ENCODE measurements at regions not wholly inside any gene's neighbourhood (a gene's known extent, or its start where the extent isn't known, plus 50 kb on each side); places are given as distances from the start of the nearest gene placed in this dataset.

GRCh38 chr12:105945880-105946279 lies 192.9 kb downstream of the NUAK1 start:
- H3K4me1 Mint-ChIP-seq: no peaks in the 10 kb centered on the region
- H3K27me3 Mint-ChIP-seq: no peaks in the 10 kb centered on the region
- no peak for ATAC-seq (ENCODE audit: low read depth)
- intact Hi-C loops (cut with micrococcal nuclease): no loop called here
- POLR2A ChIA-PET: no interaction called here
- H3K9me3 Mint-ChIP-seq: peaks cover 7% of the 10 kb centered on the region
- no peak for TF ChIP-seq CTCF (IDR thresholded peaks at IDR 0.05)
- no peaks in the 10 kb centered on the region for H3K36me3 Mint-ChIP-seq (ENCODE audit: low read depth)
- no peak overlapping the region for H3K27ac Mint-ChIP-seq
- H3K4me3 Mint-ChIP-seq: no peak overlapping the region
- DNase-seq: no peak
- CTCF ChIA-PET: interaction anchor here (0.7 kb wide), 1 partner anchor 15 kb away, joined by 3 read pairs; no protein-coding TSS in a partner anchor

GRCh38 chr12:105946493-105946901 lies 192.3 kb downstream of the NUAK1 start:
- ATAC-seq (ENCODE audit: low read depth) (no peak), DNase-seq (no peak)
- intact Hi-C loops (cut with micrococcal nuclease): no loop called here
- Mint-ChIP-seq H3K4me3 (no peak overlapping the region), H3K27me3 (no peaks in the 10 kb centered on the region), H3K27ac (no peak overlapping the region), H3K4me1 (no peaks in the 10 kb centered on the region), H3K9me3 (peaks cover 7% of the 10 kb centered on the region), H3K36me3 (ENCODE audit: low read depth) (no peaks in the 10 kb centered on the region)
- TF ChIP-seq CTCF (IDR thresholded peaks at IDR 0.05): no peak
- CTCF ChIA-PET: no interaction called here
- POLR2A ChIA-PET: no interaction called here

GRCh38 chr12:105947906-105948305 lies 190.8 kb downstream of the NUAK1 start:
- intact Hi-C loops (cut with micrococcal nuclease): no loop called here
- TF ChIP-seq CTCF (IDR thresholded peaks at IDR 0.05): no peak
- ChIA-PET CTCF (no interaction called here), POLR2A (no interaction called here)
- H3K4me3 Mint-ChIP-seq: no peak overlapping the region
- H3K27me3 Mint-ChIP-seq: no peaks in the 10 kb centered on the region
- H3K9me3 Mint-ChIP-seq: peaks cover 7% of the 10 kb centered on the region
- no peaks in the 10 kb centered on the region for H3K36me3 Mint-ChIP-seq (ENCODE audit: low read depth)
- no peak for ATAC-seq (ENCODE audit: low read depth)
- no peak for DNase-seq
- no peaks in the 10 kb centered on the region for H3K4me1 Mint-ChIP-seq
- no peak overlapping the region for H3K27ac Mint-ChIP-seq

GRCh38 chr12:105948331-105948730 lies 190.4 kb downstream of the NUAK1 start:
- intact Hi-C loops (cut with micrococcal nuclease): no loop called here
- no peaks in the 10 kb centered on the region for H3K27me3 Mint-ChIP-seq
- H3K9me3 Mint-ChIP-seq: peaks cover 2% of the 10 kb centered on the region
- H3K27ac Mint-ChIP-seq: no peak overlapping the region
- no peak for TF ChIP-seq CTCF (IDR thresholded peaks at IDR 0.05)
- no peaks in the 10 kb centered on the region for H3K4me1 Mint-ChIP-seq
- ATAC-seq (ENCODE audit: low read depth): no peak
- CTCF ChIA-PET: no interaction called here
- DNase-seq: no peak
- POLR2A ChIA-PET: no interaction called here
- no peaks in the 10 kb centered on the region for H3K36me3 Mint-ChIP-seq (ENCODE audit: low read depth)
- no peak overlapping the region for H3K4me3 Mint-ChIP-seq

- H3K27me3 Mint-ChIP-seq: no peaks in the 10 kb centered on the region
- no peaks in the 10 kb centered on the region for H3K36me3 Mint-ChIP-seq (ENCODE audit: low read depth)
- H3K4me3 Mint-ChIP-seq: no peak overlapping the region
- H3K4me1 Mint-ChIP-seq: no peaks in the 10 kb centered on the region
- H3K27ac Mint-ChIP-seq: no peak overlapping the region
- ATAC-seq (ENCODE audit: low read depth): no peak
- ChIA-PET CTCF (no interaction called here), POLR2A (no interaction called here)
- no peak for TF ChIP-seq CTCF (IDR thresholded peaks at IDR 0.05)
- H3K9me3 Mint-ChIP-seq: peaks cover 2% of the 10 kb centered on the region
- no peak for DNase-seq
- intact Hi-C loops (cut with micrococcal nuclease): no loop called here
Observed at GRCh38 chr12:105949391-105949790, 189.4 kb downstream of the NUAK1 start.
